IMR-90 (cell line): ENCODE measurements at regions not wholly inside any gene's neighbourhood (a gene's known extent, or its start where the extent isn't known, plus 50 kb on each side); places are given as distances from the start of the nearest gene placed in this dataset.

Experiments used
- ATAC-seq: fragments of 200-7000 bp; cut with Tn5 transposase; 2 replicates; pipeline ENCODE4 v1.9.1; 2020; ENCODE audit warnings: low read depth, mild to moderate bottlenecking, moderate library complexity
- BruUV-seq: library from RNA; stranded (reverse); fragments of 400-500 nt; replicated peaks from 2 replicates; lab custom pipeline; 2021; lab: Mats Ljungman, UMichigan
- CTCF ChIA-PET: fragments of 300-600 bp; formaldehyde crosslinking; extraction: SDS; loops from one replicate; lab custom pipeline; 2021; ENCODE audit warnings: antibody characterized with exemption; lab: Yijun Ruan, JAX
- POLR2A ChIA-PET: fragments of 300-600 bp; sonication (Branson Sonifier 250); formaldehyde crosslinking; loops from one replicate; lab custom pipeline; 2022; ENCODE audit warnings: antibody characterized with exemption; ENCODE audit not compliant: unreplicated experiment; lab: Charles Lee
- DNase-seq: peaks from one replicate; pipeline ENCODE4 v3.0.0; 2013
- H2AFZ ChIP-seq: replicated peaks from 2 replicates; pipeline ENCODE3; 2013; ENCODE audit warnings: low read length, mild to moderate bottlenecking; ENCODE audit not compliant: poor library complexity
- H2AK5ac ChIP-seq: 2 replicates; pipeline ENCODE4 v1.6.1; 2013; ENCODE audit warnings: low read depth, low read length, inconsistent platforms
- H2AK9ac ChIP-seq: replicated peaks from 2 replicates; pipeline ENCODE3; 2013; ENCODE audit warnings: mild to moderate bottlenecking, low read depth, low read length, moderate library complexity; ENCODE audit not compliant: poor library complexity
- H2BK120ac ChIP-seq: 2 replicates; pipeline ENCODE4 v1.6.1; 2013; ENCODE audit warnings: low read depth, low read length, inconsistent platforms
- H2BK15ac ChIP-seq: 3 replicates; pipeline ENCODE4 v1.6.1; 2013; ENCODE audit warnings: low read depth, low read length, inconsistent platforms
- H2BK20ac ChIP-seq: 2 replicates; pipeline ENCODE4 v1.6.1; 2013; ENCODE audit warnings: low read depth, mild to moderate bottlenecking, inconsistent platforms, low read length, moderate library complexity
- H2BK5ac ChIP-seq: 2 replicates; pipeline ENCODE4 v1.6.1; 2013; ENCODE audit warnings: mild to moderate bottlenecking, low read depth, low read length, inconsistent platforms; ENCODE audit not compliant: poor library complexity, severe bottlenecking
- H3K14ac ChIP-seq: replicated peaks from 2 replicates; pipeline ENCODE4 v1.6.1; 2013; ENCODE audit warnings: low read depth, low read length, inconsistent platforms
- H3K18ac ChIP-seq: 2 replicates; pipeline ENCODE4 v1.6.1; 2013; ENCODE audit warnings: low read depth, low read length, control low read depth
- H3K23ac ChIP-seq: 2 replicates; pipeline ENCODE4 v1.6.1; 2013; ENCODE audit warnings: low read depth, low read length, inconsistent platforms
- H3K27ac ChIP-seq: 2 replicates; pipeline ENCODE4 v1.5.1; 2013; ENCODE audit warnings: mild to moderate bottlenecking, control low read depth, low read length; ENCODE audit not compliant: insufficient read depth
- H3K27me3 ChIP-seq: 2 replicates; pipeline ENCODE4 v1.6.1; 2013; ENCODE audit warnings: low read length; ENCODE audit not compliant: control insufficient read depth, insufficient read depth
- H3K36me3 ChIP-seq: 2 replicates; pipeline ENCODE4 v1.6.1; 2013; ENCODE audit warnings: low read length, mixed read lengths; ENCODE audit not compliant: control insufficient read depth, insufficient read depth
- H3K4ac ChIP-seq: 2 replicates; pipeline ENCODE4 v1.6.1; 2013; ENCODE audit warnings: low read depth, low read length, inconsistent platforms
- H3K4me1 ChIP-seq: 2 replicates; pipeline ENCODE4 v1.6.1; 2013; ENCODE audit warnings: low read length, mixed read lengths; ENCODE audit not compliant: control insufficient read depth, insufficient read depth
- H3K4me2 ChIP-seq: 2 replicates; pipeline ENCODE4 v1.6.1; 2013; ENCODE audit warnings: low read depth, mild to moderate bottlenecking, control low read depth, low read length, moderate library complexity
- H3K4me3 ChIP-seq: 2 replicates; pipeline ENCODE4 v1.5.1; 2013; ENCODE audit warnings: low read depth, mild to moderate bottlenecking, control low read depth, low read length, moderate library complexity; ENCODE audit not compliant: insufficient read depth
- H3K56ac ChIP-seq: 2 replicates; pipeline ENCODE4 v1.6.1; 2013; ENCODE audit warnings: low read length, inconsistent platforms; ENCODE audit not compliant: insufficient read depth; ENCODE audit errors: extremely low read depth
- H3K79me1 ChIP-seq, 2 experiments: 2 replicates each; pipeline ENCODE4 v1.6.1; 2013; ENCODE audit warnings: low read length in 2 of 2, inconsistent platforms in 1 of 2, low read depth in 1 of 2
- H3K9ac ChIP-seq: 2 replicates; pipeline ENCODE4 v1.6.1; 2013; ENCODE audit warnings: low read depth, low read length, control low read depth
- H3K9me1 ChIP-seq: 2 replicates; pipeline ENCODE4 v1.6.1; 2013; ENCODE audit warnings: low read length, inconsistent platforms; ENCODE audit not compliant: insufficient read depth
- H3K9me3 ChIP-seq: 2 replicates; pipeline ENCODE4 v1.6.1; 2013; ENCODE audit warnings: low read length; ENCODE audit not compliant: control insufficient read depth, insufficient read depth
- H4K20me1 ChIP-seq: 2 replicates; pipeline ENCODE4 v1.6.1; 2013; ENCODE audit warnings: low read length, inconsistent platforms; ENCODE audit not compliant: insufficient read depth
- H4K5ac ChIP-seq: 2 replicates; pipeline ENCODE4 v1.6.1; 2013; ENCODE audit warnings: mild to moderate bottlenecking, low read depth, low read length, control low read depth
- H4K8ac ChIP-seq, 2 experiments: 2 replicates each; pipeline ENCODE4 v1.6.1; 2013; ENCODE audit warnings: low read depth in 2 of 2, low read length in 2 of 2, control low read depth in 1 of 2, inconsistent platforms in 1 of 2
- H4K91ac ChIP-seq: 2 replicates; pipeline ENCODE4 v1.6.1; 2013; ENCODE audit warnings: low read depth, low read length, inconsistent platforms; ENCODE audit not compliant: insufficient read depth
- BHLHE40 ChIP-seq: fragments of 150-350 bp; IDR thresholded peaks from 2 replicates; pipeline ENCODE4 v1.6.1; 2016; ENCODE audit warnings: mild to moderate bottlenecking, low read depth, low read length
- CEBPB ChIP-seq: IDR thresholded peaks from 2 replicates; pipeline ENCODE4 v1.6.1; 2012; ENCODE audit warnings: low read depth, low read length, improper control_type of control experiment
- CHD1 ChIP-seq: IDR thresholded peaks from 2 replicates; pipeline ENCODE4 v1.6.1; 2012; ENCODE audit warnings: low read depth, low read length, improper control_type of control experiment
- FOS ChIP-seq: fragments of 150-350 bp; IDR thresholded peaks from 2 replicates; pipeline ENCODE4 v1.6.1; 2016; ENCODE audit warnings: low read depth, low read length
- MAFK ChIP-seq: IDR thresholded peaks from 2 replicates; pipeline ENCODE4 v1.6.1; 2012; ENCODE audit warnings: low read depth, low read length, improper control_type of control experiment
- MAZ ChIP-seq: IDR thresholded peaks from 2 replicates; pipeline ENCODE4 v1.6.1; 2012; ENCODE audit warnings: low read depth, mild to moderate bottlenecking, low read length, improper control_type of control experiment, moderate library complexity, borderline replicate concordance
- MXI1 ChIP-seq: IDR thresholded peaks from 2 replicates; pipeline ENCODE4 v1.6.1; 2012; ENCODE audit warnings: low read depth, mild to moderate bottlenecking, low read length, moderate library complexity, borderline replicate concordance
- NFE2L2 ChIP-seq: fragments of 150-350 bp; IDR thresholded peaks from 2 replicates; pipeline ENCODE4 v1.6.1; 2016; ENCODE audit warnings: low read depth, mild to moderate bottlenecking, low read length
- POLR2A ChIP-seq: IDR thresholded peaks from 2 replicates; pipeline ENCODE4 v1.6.1; 2012; ENCODE audit warnings: mild to moderate bottlenecking, low read depth, low read length
- RAD21 ChIP-seq: IDR thresholded peaks from 2 replicates; pipeline ENCODE4 v1.6.1; 2012; ENCODE audit warnings: low read length, improper control_type of control experiment
- RCOR1 ChIP-seq: IDR thresholded peaks from 2 replicates; pipeline ENCODE4 v1.6.1; 2012; ENCODE audit warnings: mild to moderate bottlenecking, low read length, improper control_type of control experiment; ENCODE audit not compliant: insufficient replicate concordance
- RFX5 ChIP-seq: IDR thresholded peaks from 2 replicates; pipeline ENCODE4 v1.8.0; 2012; ENCODE audit warnings: low read depth, mild to moderate bottlenecking, low read length, moderate library complexity
- SMC3 ChIP-seq: fragments of 150-350 bp; IDR thresholded peaks from 2 replicates; pipeline ENCODE4 v1.6.1; 2016; ENCODE audit warnings: low read depth, mild to moderate bottlenecking, antibody characterized with exemption, low read length, moderate library complexity
- WGBS, 2 experiments: methylation state at CpG; one replicate each; pipeline versions ENCODE4 v1.1.5 to v1.1.7; 2013; ENCODE audit warnings: missing lambda C conversion rate in 2 of 2; ENCODE audit not compliant: insufficient read length in 1 of 2; ENCODE audit errors: extremely low coverage in 2 of 2; 5-methylcytosine and 5-hydroxymethylcytosine counted together
- dilution Hi-C: fragments of 300-500 bp; cut with HindIII; formaldehyde crosslinking; loops from one replicate; pipeline ENCODE4 v1.14.3; 2018; ENCODE audit warnings: low sequenced_read_pairs; ENCODE audit not compliant: unreplicated experiment
- in situ Hi-C: fragments of 300-500 bp; cut with MboI; formaldehyde crosslinking; loops from 3 replicates; pipeline ENCODE4 v1.14.3; 2019; ENCODE audit warnings: low sequenced_read_pairs, inconsistent platforms, mixed read lengths
- intact Hi-C: fragments of 100-400 bp; cut with micrococcal nuclease; formaldehyde crosslinking; loops from 2 replicates; pipeline ENCODE4 v1.10.0; 2022
- TF ChIP-seq, protein P1 (sequence below): conservative IDR thresholded peaks from 2 replicates; pipeline ENCODE4 v1.5.1; 2012; ENCODE audit warnings: mild to moderate bottlenecking, low read depth, low read length, improper control_type of control experiment
- TF ChIP-seq, protein P2 (sequence below): fragments of 150-350 bp; IDR thresholded peaks from 2 replicates; pipeline ENCODE4 v1.6.1; 2016; ENCODE audit warnings: low read depth, mild to moderate bottlenecking, low read length, moderate library complexity, borderline replicate concordance
- TF ChIP-seq, protein P3 (sequence below): fragments of 150-350 bp; IDR thresholded peaks from 2 replicates; pipeline ENCODE4 v1.6.1; 2017; ENCODE audit warnings: mild to moderate bottlenecking, antibody characterized with exemption, low read length, low read depth

DNA sequence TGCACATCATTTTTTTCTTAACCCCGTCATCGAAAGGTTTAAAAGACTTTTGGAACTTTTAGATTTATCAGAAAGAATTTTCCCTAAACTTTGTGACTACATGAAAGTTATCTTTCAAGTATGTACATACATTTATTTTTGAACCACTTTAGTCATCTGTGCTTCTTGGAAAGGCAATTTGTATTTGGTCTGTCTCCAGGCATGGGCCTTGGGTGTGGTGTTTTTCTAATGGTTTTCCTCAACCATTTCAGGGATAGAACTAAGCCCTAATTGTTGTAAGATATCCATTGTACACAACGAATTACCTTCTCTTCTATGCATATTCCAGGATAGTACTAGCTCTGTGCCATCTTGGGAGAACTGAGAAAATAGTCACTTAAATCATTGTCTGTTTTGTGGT lies 191.5 kb upstream of the RPL34 start:
- Histone ChIP-seq H3K36me3 (no peaks in the 10 kb centered on the region), H2BK5ac (no peak overlapping the region), H3K9me3 (no peaks in the 10 kb centered on the region), H4K5ac (no peak overlapping the region), H2BK120ac (no peak overlapping the region), H3K4me1 (peaks cover 2% of the 10 kb centered on the region; the same call in 1 of the 2 replicates), H2BK20ac (no peak overlapping the region), H4K20me1 (no peaks in the 10 kb centered on the region), H3K56ac (no peak overlapping the region), H3K23ac (no peak overlapping the region), H3K4me3 (no peak overlapping the region), H3K4ac (no peak overlapping the region), H3K18ac (no peak overlapping the region), H3K9me1 (no peaks in the 10 kb centered on the region), H3K79me1 (no peaks in the 10 kb centered on the region), H3K9ac (no peak overlapping the region), H4K8ac (no peak overlapping the region), H2BK15ac (no peak overlapping the region), H3K14ac (no peak overlapping the region), H2AFZ (no peak overlapping the region), H3K27ac (no peak overlapping the region), H3K4me2 (no peak overlapping the region), H4K91ac (no peak overlapping the region), H2AK9ac (no peak overlapping the region), H3K27me3 (no peaks in the 10 kb centered on the region), H2AK5ac (no peak overlapping the region)
- TF ChIP-seq CHD1 (no peak), RCOR1 (no peak), FOS (no peak), BHLHE40 (no peak), MXI1 (no peak), MAFK (no peak), POLR2A (no peak), NFE2L2 (no peak), RFX5 (no peak), MAZ (no peak), SMC3 (no peak), CEBPB (no peak), RAD21 (no peak)
- TF ChIP-seq, protein P1, sequence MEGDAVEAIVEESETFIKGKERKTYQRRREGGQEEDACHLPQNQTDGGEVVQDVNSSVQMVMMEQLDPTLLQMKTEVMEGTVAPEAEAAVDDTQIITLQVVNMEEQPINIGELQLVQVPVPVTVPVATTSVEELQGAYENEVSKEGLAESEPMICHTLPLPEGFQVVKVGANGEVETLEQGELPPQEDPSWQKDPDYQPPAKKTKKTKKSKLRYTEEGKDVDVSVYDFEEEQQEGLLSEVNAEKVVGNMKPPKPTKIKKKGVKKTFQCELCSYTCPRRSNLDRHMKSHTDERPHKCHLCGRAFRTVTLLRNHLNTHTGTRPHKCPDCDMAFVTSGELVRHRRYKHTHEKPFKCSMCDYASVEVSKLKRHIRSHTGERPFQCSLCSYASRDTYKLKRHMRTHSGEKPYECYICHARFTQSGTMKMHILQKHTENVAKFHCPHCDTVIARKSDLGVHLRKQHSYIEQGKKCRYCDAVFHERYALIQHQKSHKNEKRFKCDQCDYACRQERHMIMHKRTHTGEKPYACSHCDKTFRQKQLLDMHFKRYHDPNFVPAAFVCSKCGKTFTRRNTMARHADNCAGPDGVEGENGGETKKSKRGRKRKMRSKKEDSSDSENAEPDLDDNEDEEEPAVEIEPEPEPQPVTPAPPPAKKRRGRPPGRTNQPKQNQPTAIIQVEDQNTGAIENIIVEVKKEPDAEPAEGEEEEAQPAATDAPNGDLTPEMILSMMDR, result no peak
- TF ChIP-seq, protein P2, sequence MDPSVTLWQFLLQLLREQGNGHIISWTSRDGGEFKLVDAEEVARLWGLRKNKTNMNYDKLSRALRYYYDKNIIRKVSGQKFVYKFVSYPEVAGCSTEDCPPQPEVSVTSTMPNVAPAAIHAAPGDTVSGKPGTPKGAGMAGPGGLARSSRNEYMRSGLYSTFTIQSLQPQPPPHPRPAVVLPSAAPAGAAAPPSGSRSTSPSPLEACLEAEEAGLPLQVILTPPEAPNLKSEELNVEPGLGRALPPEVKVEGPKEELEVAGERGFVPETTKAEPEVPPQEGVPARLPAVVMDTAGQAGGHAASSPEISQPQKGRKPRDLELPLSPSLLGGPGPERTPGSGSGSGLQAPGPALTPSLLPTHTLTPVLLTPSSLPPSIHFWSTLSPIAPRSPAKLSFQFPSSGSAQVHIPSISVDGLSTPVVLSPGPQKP, result no peak
- TF ChIP-seq, protein P3, sequence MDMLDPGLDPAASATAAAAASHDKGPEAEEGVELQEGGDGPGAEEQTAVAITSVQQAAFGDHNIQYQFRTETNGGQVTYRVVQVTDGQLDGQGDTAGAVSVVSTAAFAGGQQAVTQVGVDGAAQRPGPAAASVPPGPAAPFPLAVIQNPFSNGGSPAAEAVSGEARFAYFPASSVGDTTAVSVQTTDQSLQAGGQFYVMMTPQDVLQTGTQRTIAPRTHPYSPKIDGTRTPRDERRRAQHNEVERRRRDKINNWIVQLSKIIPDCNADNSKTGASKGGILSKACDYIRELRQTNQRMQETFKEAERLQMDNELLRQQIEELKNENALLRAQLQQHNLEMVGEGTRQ, result no peak
- DNase-seq, result no peak
- no TSS peak for BruUV-seq
- CTCF ChIA-PET, result no interaction called here
- in situ Hi-C loops, result no loop called here
- WGBS, 2 experiments, result no CpG with 5 or more reads among the region's 3 CpGs
- dilution Hi-C loops, result no loop called here
- intact Hi-C loops, result no loop called here
- no peak for ATAC-seq
- POLR2A ChIA-PET, result no interaction called here
